ENCODE measurements at regions not wholly inside any gene's neighbourhood (a gene's known extent, or its start where the extent isn't known, plus 50 kb on each side); places are given as distances from the start of the nearest gene placed in this dataset.

- no peak for TF ChIP-seq POLR2A (IDR thresholded peaks at IDR 0.05)
- no peak for TF ChIP-seq POLR2AphosphoS5 (IDR thresholded peaks at IDR 0.05)
- TF ChIP-seq CTCF (IDR thresholded peaks at IDR 0.05) = no peak
- Histone ChIP-seq H3K27me3 (no peaks in the 10 kb centered on the region), H3K36me3 (no peaks in the 10 kb centered on the region), H3K27ac (no peak overlapping the region), H3K9me3 (no peaks in the 10 kb centered on the region), H3K4me3 (no peak overlapping the region), H3K4me1 (no peaks in the 10 kb centered on the region)
- DNase-seq (ENCODE audit: low spot score in 2 of 2) = no peak
- intact Hi-C loops (cut with DNase I; ENCODE audit: low total_unique reads) = no loop called here
Measured at GRCh38 chr13:103303078-103303651, 236.9 kb upstream of the SLC10A2 start.

GRCh38 chr13:103302676-103303075, 236.5 kb upstream of the SLC10A2 start:
- Histone ChIP-seq H3K27me3 (no peaks in the 10 kb centered on the region), H3K4me1 (no peaks in the 10 kb centered on the region), H3K27ac (no peak overlapping the region), H3K4me3 (no peak overlapping the region), H3K36me3 (no peaks in the 10 kb centered on the region), H3K9me3 (peaks cover 0 to 2% of the 10 kb centered on the region in 2 donors)
- no peak for DNase-seq (ENCODE audit: low spot score in 2 of 2)
- TF ChIP-seq POLR2A (IDR thresholded peaks at IDR 0.05) (no peak), CTCF (IDR thresholded peaks at IDR 0.05) (no peak), POLR2AphosphoS5 (IDR thresholded peaks at IDR 0.05) (no peak)
- intact Hi-C loops (cut with DNase I; ENCODE audit: low total_unique reads) = no loop called here

GRCh38 chr13:103299079-103299478, 232.9 kb upstream of the SLC10A2 start:
- H3K4me3 ChIP-seq = no peak overlapping the region
- H3K9me3 ChIP-seq = peaks cover 6 to 16% of the 10 kb centered on the region in 2 donors
- no peaks in the 10 kb centered on the region for H3K36me3 ChIP-seq
- H3K4me1 ChIP-seq = no peaks in the 10 kb centered on the region
- intact Hi-C loops (cut with DNase I; ENCODE audit: low total_unique reads) = no loop called here
- no peak for DNase-seq (ENCODE audit: low spot score in 2 of 2)
- H3K27me3 ChIP-seq = no peaks in the 10 kb centered on the region
- TF ChIP-seq POLR2A (IDR thresholded peaks at IDR 0.05) = no peak
- TF ChIP-seq CTCF (IDR thresholded peaks at IDR 0.05) = no peak
- TF ChIP-seq POLR2AphosphoS5 (IDR thresholded peaks at IDR 0.05) = no peak
- no peak overlapping the region for H3K27ac ChIP-seq

- H3K4me1 ChIP-seq = no peaks in the 10 kb centered on the region
- no peak overlapping the region for H3K27ac ChIP-seq
- H3K4me3 ChIP-seq = no peak overlapping the region
- intact Hi-C loops (cut with DNase I; ENCODE audit: low total_unique reads) = no loop called here
- TF ChIP-seq CTCF (IDR thresholded peaks at IDR 0.05) (no peak), POLR2A (IDR thresholded peaks at IDR 0.05) (no peak), POLR2AphosphoS5 (IDR thresholded peaks at IDR 0.05) (no peak)
- DNase-seq (ENCODE audit: low spot score in 2 of 2) = no peak
- H3K36me3 ChIP-seq = no peaks in the 10 kb centered on the region
- H3K9me3 ChIP-seq = peaks cover 6 to 16% of the 10 kb centered on the region in 2 donors
- H3K27me3 ChIP-seq = no peaks in the 10 kb centered on the region
Measured at GRCh38 chr13:103297083-103297482, 230.9 kb upstream of the SLC10A2 start.

GRCh38 chr13:103291798-103292572, 225.8 kb upstream of the SLC10A2 start:
- H3K9me3 ChIP-seq = peaks cover 2 to 7% of the 10 kb centered on the region in 2 donors
- H3K4me3 ChIP-seq = no peak overlapping the region
- TF ChIP-seq CTCF (IDR thresholded peaks at IDR 0.05) = no peak
- TF ChIP-seq POLR2A (IDR thresholded peaks at IDR 0.05) = no peak
- TF ChIP-seq POLR2AphosphoS5 (IDR thresholded peaks at IDR 0.05) = no peak
- intact Hi-C loops (cut with DNase I; ENCODE audit: low total_unique reads) = no loop called here
- no peaks in the 10 kb centered on the region for H3K36me3 ChIP-seq
- H3K4me1 ChIP-seq = no peaks in the 10 kb centered on the region
- H3K27me3 ChIP-seq = no peaks in the 10 kb centered on the region
- no peak overlapping the region for H3K27ac ChIP-seq
- DNase-seq (ENCODE audit: low spot score in 2 of 2) = no peak

Data from breast epithelium (tissue), 4 donors.